ENCODE measurements at regions not wholly inside any gene's neighbourhood (a gene's known extent, or its start where the extent isn't known, plus 50 kb on each side); places are given as distances from the start of the nearest gene placed in this dataset.

- Histone ChIP-seq H3K18ac (ENCODE audit: low read depth, low read length) (no peak overlapping the region), H2BK15ac (ENCODE audit: low read depth, low read length) (no peak overlapping the region), H2AFZ (replicated peaks; ENCODE audit: low read length, poor library complexity) (no peak overlapping the region), H3K56ac (ENCODE audit: extremely low read depth, insufficient read depth, low read length) (no peak overlapping the region), H3K4ac (ENCODE audit: low read depth, low read length) (no peak overlapping the region), H3K4me3 (ENCODE audit: insufficient read depth, low read depth, low read length) (no peak overlapping the region), H3K9me3 (ENCODE audit: control insufficient read depth, insufficient read depth, low read length) (no peaks in the 10 kb centered on the region), H3K14ac (replicated peaks; ENCODE audit: low read depth, low read length) (no peak overlapping the region), H3K79me1 (ENCODE audit: low read depth in 1 of 2, low read length in 2 of 2) (no peaks in the 10 kb centered on the region), H3K4me1 (ENCODE audit: control insufficient read depth, insufficient read depth, low read length) (no peaks in the 10 kb centered on the region), H3K9ac (ENCODE audit: low read depth, low read length) (no peak overlapping the region), H3K9me1 (ENCODE audit: insufficient read depth, low read length) (no peaks in the 10 kb centered on the region), H3K27ac (ENCODE audit: insufficient read depth, low read length) (no peak overlapping the region), H4K8ac (ENCODE audit: low read depth in 2 of 2, low read length in 2 of 2) (no peak overlapping the region), H2AK9ac (replicated peaks; ENCODE audit: low read depth, low read length, poor library complexity) (no peak overlapping the region), H3K23ac (ENCODE audit: low read depth, low read length) (no peak overlapping the region), H2BK5ac (ENCODE audit: low read depth, low read length, poor library complexity, severe bottlenecking) (no peak overlapping the region), H4K5ac (ENCODE audit: low read depth, low read length) (no peak overlapping the region), H3K27me3 (ENCODE audit: control insufficient read depth, insufficient read depth, low read length) (peaks cover 1% of the 10 kb centered on the region; the same call in 1 of the 2 replicates), H2AK5ac (ENCODE audit: low read depth, low read length) (no peak overlapping the region), H2BK120ac (ENCODE audit: low read depth, low read length) (no peak overlapping the region), H3K4me2 (ENCODE audit: low read depth, low read length) (no peak overlapping the region), H4K91ac (ENCODE audit: insufficient read depth, low read depth, low read length) (no peak overlapping the region), H3K36me3 (ENCODE audit: control insufficient read depth, insufficient read depth, low read length) (no peaks in the 10 kb centered on the region), H2BK20ac (ENCODE audit: low read depth, low read length) (no peak overlapping the region), H4K20me1 (ENCODE audit: insufficient read depth, low read length) (no peaks in the 10 kb centered on the region)
- dilution Hi-C loops (cut with HindIII; ENCODE audit: low sequenced_read_pairs, unreplicated experiment) (no loop called here), intact Hi-C loops (cut with micrococcal nuclease) (no loop called here), in situ Hi-C loops (cut with MboI; ENCODE audit: low sequenced_read_pairs) (no loop called here)
- CTCF ChIA-PET: no interaction called here
- no TSS peak for BruUV-seq (replicated peaks)
- ATAC-seq (ENCODE audit: low read depth): no peak
- TF ChIP-seq SMC3 (IDR thresholded peaks at IDR 0.05; ENCODE audit: low read depth, low read length) (no peak), BHLHE40 (IDR thresholded peaks at IDR 0.05; ENCODE audit: low read depth, low read length) (no peak), MAFK (IDR thresholded peaks at IDR 0.05; ENCODE audit: low read depth, low read length) (peak; percentile 80), RAD21 (IDR thresholded peaks at IDR 0.05; ENCODE audit: low read length) (no peak), NFE2L2 (IDR thresholded peaks at IDR 0.05; ENCODE audit: low read depth, low read length) (peak; percentile 94)
- POLR2A ChIA-PET (ENCODE audit: unreplicated experiment): no interaction called here
- DNase-seq: no peak
- no CpG with 5 or more reads among the region's 2 CpGs for WGBS, 2 experiments (ENCODE audit: extremely low coverage in 2 of 2, insufficient read length in 1 of 2)
Observed at GRCh38 chrX:17285983-17286382, 89.0 kb upstream of the NHS start.
